ENCODE measurements at regions not wholly inside any gene's neighbourhood (a gene's known extent, or its start where the extent isn't known, plus 50 kb on each side); places are given as distances from the start of the nearest gene placed in this dataset.

GRCh38 chr11:97893612-97894011, 1127.1 kb upstream of the CNTN5 start:
- H3K4me3 ChIP-seq (replicated peaks in 1 of 3; ENCODE audit: insufficient read depth in 1 of 3, low read depth in 1 of 3, low read length in 3 of 3) = no peak overlapping the region
- ChIA-PET CTCF (no interaction called here), POLR2A (no interaction called here)
- H3K27me3 ChIP-seq (ENCODE audit: control insufficient read depth in 2 of 2, insufficient read depth in 2 of 2, low read length in 2 of 2) = no peaks in the 10 kb centered on the region
- no peak overlapping the region for H3K27ac ChIP-seq (ENCODE audit: insufficient read depth, low read depth, low read length)
- no peaks in the 10 kb centered on the region for H3K9me3 ChIP-seq (replicated peaks; ENCODE audit: control insufficient read depth, insufficient read depth, low read length)
- no peak overlapping the region for H3K9ac ChIP-seq (replicated peaks; ENCODE audit: extremely low read depth, insufficient read depth, low read length)
- H3K4me1 ChIP-seq (ENCODE audit: control insufficient read depth, extremely low read depth, insufficient read depth, low read length) = no peaks in the 10 kb centered on the region
- dilution Hi-C loops (cut with MboI; ENCODE audit: extremely low pct_ligation_motif_present, low sequenced_read_pairs) = no loop called here
- H3K4me2 ChIP-seq (ENCODE audit: insufficient read depth, low read length) = no peak overlapping the region
- FAIRE-seq (no peak), DNase-seq (ENCODE audit: low read depth, low spot score) (no peak)
- no peaks in the 10 kb centered on the region for H3K79me2 ChIP-seq (ENCODE audit: control insufficient read depth, insufficient read depth, low read length)
- H4K20me1 ChIP-seq (replicated peaks; ENCODE audit: control insufficient read depth, extremely low read depth, insufficient read depth, low read length) = no peaks in the 10 kb centered on the region
- H2AFZ ChIP-seq (ENCODE audit: low read depth, low read length) = no peak overlapping the region
- BruUV-seq (replicated peaks) = no TSS peak
- no peaks in the 10 kb centered on the region for H3K9me1 ChIP-seq (replicated peaks; ENCODE audit: control insufficient read depth, extremely low read depth, insufficient read depth, low read length)
- TF ChIP-seq GATA2 (IDR thresholded peaks at IDR 0.05; ENCODE audit: insufficient read depth, insufficient read length, low read depth, low read length) = no peak
- no peak for TF ChIP-seq MYC (IDR thresholded peaks at IDR 0.05; ENCODE audit: low read depth, low read length)
- no peak for TF ChIP-seq POLR2A (IDR thresholded peaks at IDR 0.05; ENCODE audit: low read depth, low read length)
- TF ChIP-seq MAX (IDR thresholded peaks at IDR 0.05; ENCODE audit: insufficient read depth, insufficient read length) = no peak
- TF ChIP-seq EZH2 (IDR thresholded peaks at IDR 0.05; ENCODE audit: borderline replicate concordance, low read depth, low read length, severe bottlenecking) = no peak
- no peak for TF ChIP-seq FOS (IDR thresholded peaks at IDR 0.05; ENCODE audit: borderline replicate concordance, insufficient read depth, low read length)
- TF ChIP-seq CTCF (IDR thresholded peaks at IDR 0.05; ENCODE audit: extremely low read depth in 1 of 2, insufficient read depth in 1 of 2, low read depth in 1 of 2, low read length in 2 of 2) = no peak
- TF ChIP-seq JUN (IDR thresholded peaks at IDR 0.05; ENCODE audit: borderline replicate concordance, insufficient read depth, insufficient read length, low read depth) = no peak
- no peak for TF ChIP-seq POLR2AphosphoS5 (IDR thresholded peaks at IDR 0.05; ENCODE audit: insufficient read depth, low read depth, low read length)
- intact Hi-C loops (cut with micrococcal nuclease) = no loop called here
- no peaks in the 10 kb centered on the region for H3K36me3 ChIP-seq (ENCODE audit: control insufficient read depth in 2 of 2, extremely low read depth in 1 of 2, insufficient read depth in 2 of 2, low read length in 2 of 2)

Measured in endothelial cell of umbilical vein (primary cell).